ENCODE measurements at regions not wholly inside any gene's neighbourhood (a gene's known extent, or its start where the extent isn't known, plus 50 kb on each side); places are given as distances from the start of the nearest gene placed in this dataset.

- no peak for TF ChIP-seq ZNF274 (IDR thresholded peaks at IDR 0.05; ENCODE audit: low read length)
- TF ChIP-seq ZNF274 (tag by site-specific recombination; IDR thresholded peaks at IDR 0.05; ENCODE audit: borderline replicate concordance) = no peak
- no peak for TF ChIP-seq CTCF (tag by site-specific recombination; IDR thresholded peaks at IDR 0.05)
- TF ChIP-seq ZFP41 (tag by site-specific recombination; IDR thresholded peaks at IDR 0.05; ENCODE audit: borderline replicate concordance) = no peak
These were observed 204.3 kb downstream of the PTEN start for GRCh38 chr10:88067737-88068136.
